H1 (cell line): ENCODE measurements at regions not wholly inside any gene's neighbourhood (a gene's known extent, or its start where the extent isn't known, plus 50 kb on each side); places are given as distances from the start of the nearest gene placed in this dataset.

Experiments used
- CBX5 ChIP-seq: fragments of 300-800, 300-1000 bp; sonication (generic); IDR thresholded peaks from 2 replicates; pipeline ENCODE4 v1.7.1; 2016; ENCODE audit warnings: antibody characterized with exemption, low read length, low read depth
- CREB1 ChIP-seq: IDR thresholded peaks from 2 replicates; pipeline ENCODE4 v1.6.1; 2012; ENCODE audit warnings: inconsistent platforms
- EZH2 ChIP-seq: fragments of 200-600 bp; sonication (generic); IDR thresholded peaks from 2 replicates; pipeline ENCODE4 v1.7.1; 2012; ENCODE audit warnings: low read depth, mild to moderate bottlenecking, moderate library complexity, low read length, inconsistent platforms; ENCODE audit not compliant: severe bottlenecking
- HDAC2 ChIP-seq, 2 experiments: fragments of 300-600 bp in 1 of 2; sonication (generic) in 1 of 2; IDR thresholded peaks; 2 replicates each; pipeline ENCODE4 v1.6.1; 2011 to 2012; ENCODE audit warnings: low read depth in 2 of 2, low read length in 2 of 2, mild to moderate bottlenecking in 2 of 2, moderate library complexity in 2 of 2, borderline replicate concordance in 1 of 2, inconsistent platforms in 1 of 2
- TCF12 ChIP-seq: IDR thresholded peaks from 2 replicates; pipeline ENCODE4 v1.6.1; 2011; ENCODE audit warnings: low read depth, mild to moderate bottlenecking, low read length
- YY1 ChIP-seq: IDR thresholded peaks from 2 replicates; pipeline ENCODE4 v1.6.1; 2011; ENCODE audit warnings: low read depth, mild to moderate bottlenecking, low read length
- TF ChIP-seq, protein P1 (sequence below), 3 experiments: IDR thresholded peaks; 1 replicate in 2 of 3; 2 replicates in 1 of 3; pipeline versions ENCODE4 v1.5.1 to v1.6.1; 2011; ENCODE audit warnings: low read length in 3 of 3, mild to moderate bottlenecking in 3 of 3, inconsistent platforms in 2 of 3, low read depth in 1 of 3, moderate library complexity in 1 of 3; ENCODE audit not compliant: insufficient read depth in 1 of 3; ENCODE audit errors: control extremely low read depth in 1 of 3

DNA sequence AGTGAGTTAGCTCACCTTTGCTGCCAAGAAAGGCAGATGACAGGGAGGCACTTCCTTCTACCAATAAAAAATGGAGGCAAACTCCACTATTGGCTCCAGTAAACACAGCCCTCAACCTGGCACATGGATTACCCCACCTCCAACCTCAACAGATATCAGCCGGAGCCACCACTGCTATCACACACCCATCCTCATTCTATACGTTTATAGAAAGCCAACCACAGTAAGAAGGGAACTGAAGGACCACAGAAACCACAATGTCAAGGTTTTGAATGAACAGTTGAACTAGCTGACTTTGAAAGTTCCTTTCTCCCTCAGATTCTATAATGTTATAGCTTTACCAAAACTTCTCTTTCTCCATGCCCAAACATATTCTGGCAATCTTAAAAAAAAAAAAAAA is 526.2 kb downstream of the UQCRFS1 start:
- TF ChIP-seq, protein P1, sequence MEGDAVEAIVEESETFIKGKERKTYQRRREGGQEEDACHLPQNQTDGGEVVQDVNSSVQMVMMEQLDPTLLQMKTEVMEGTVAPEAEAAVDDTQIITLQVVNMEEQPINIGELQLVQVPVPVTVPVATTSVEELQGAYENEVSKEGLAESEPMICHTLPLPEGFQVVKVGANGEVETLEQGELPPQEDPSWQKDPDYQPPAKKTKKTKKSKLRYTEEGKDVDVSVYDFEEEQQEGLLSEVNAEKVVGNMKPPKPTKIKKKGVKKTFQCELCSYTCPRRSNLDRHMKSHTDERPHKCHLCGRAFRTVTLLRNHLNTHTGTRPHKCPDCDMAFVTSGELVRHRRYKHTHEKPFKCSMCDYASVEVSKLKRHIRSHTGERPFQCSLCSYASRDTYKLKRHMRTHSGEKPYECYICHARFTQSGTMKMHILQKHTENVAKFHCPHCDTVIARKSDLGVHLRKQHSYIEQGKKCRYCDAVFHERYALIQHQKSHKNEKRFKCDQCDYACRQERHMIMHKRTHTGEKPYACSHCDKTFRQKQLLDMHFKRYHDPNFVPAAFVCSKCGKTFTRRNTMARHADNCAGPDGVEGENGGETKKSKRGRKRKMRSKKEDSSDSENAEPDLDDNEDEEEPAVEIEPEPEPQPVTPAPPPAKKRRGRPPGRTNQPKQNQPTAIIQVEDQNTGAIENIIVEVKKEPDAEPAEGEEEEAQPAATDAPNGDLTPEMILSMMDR (IDR thresholded peaks at IDR 0.05; ENCODE audit: control extremely low read depth in 1 of 3, insufficient read depth in 1 of 3, low read depth in 1 of 3, low read length in 3 of 3) = no peak
- TF ChIP-seq TCF12 = no peak
- no peak for TF ChIP-seq HDAC2 (IDR thresholded peaks at IDR 0.05; ENCODE audit: borderline replicate concordance in 1 of 2, low read depth in 2 of 2, low read length in 2 of 2)
- no peak for TF ChIP-seq CREB1
- TF ChIP-seq CBX5 = no peak
- TF ChIP-seq YY1 = no peak
- no peak for TF ChIP-seq EZH2
